Astrocyte (in vitro differentiated cells and primary cell): ENCODE measurements at regions not wholly inside any gene's neighbourhood (a gene's known extent, or its start where the extent isn't known, plus 50 kb on each side); places are given as distances from the start of the nearest gene placed in this dataset.

Experiments
- DNase-seq: peaks from one replicate; pipeline ENCODE4 v3.0.0-alpha.2; 2010; ENCODE audit warnings: low read depth
- FAIRE-seq: peaks from 2 replicates; lab custom pipeline; 2011; peaks lifted over from hg19 to GRCh38; lab: Jason Lieb, UNC
- H2AFZ ChIP-seq: 2 replicates; pipeline ENCODE4 v1.6.0; 2012; ENCODE audit warnings: low read depth, low read length, inconsistent platforms
- H3K27ac ChIP-seq: 2 replicates; pipeline ENCODE4 v1.5.1; 2011; ENCODE audit warnings: low read depth, low read length, inconsistent platforms
- H3K27me3 ChIP-seq: 2 replicates; pipeline ENCODE4 v1.6.0; 2011; ENCODE audit warnings: low read length, inconsistent platforms; ENCODE audit not compliant: insufficient read depth
- H3K36me3 ChIP-seq: 2 replicates; pipeline ENCODE4 v1.5.1; 2011; ENCODE audit warnings: low read length, inconsistent platforms; ENCODE audit not compliant: insufficient read depth
- H3K4me1 ChIP-seq: 2 replicates; pipeline ENCODE4 v1.5.1; 2011; ENCODE audit warnings: low read length, inconsistent platforms; ENCODE audit not compliant: insufficient read depth
- H3K4me2 ChIP-seq: 2 replicates; pipeline ENCODE4 v1.6.0; 2012; ENCODE audit warnings: low read length, inconsistent platforms
- H3K4me3 ChIP-seq: 2 replicates; pipeline ENCODE4 v1.5.1; 2011; ENCODE audit warnings: low read depth, mild to moderate bottlenecking, low read length, inconsistent platforms; ENCODE audit not compliant: insufficient read depth
- H3K79me2 ChIP-seq: 2 replicates; pipeline ENCODE4 v1.6.0; 2012; ENCODE audit warnings: mild to moderate bottlenecking, low read length, inconsistent platforms; ENCODE audit not compliant: insufficient read depth
- H3K9ac ChIP-seq: 2 replicates; pipeline ENCODE4 v1.6.0; 2012; ENCODE audit warnings: mild to moderate bottlenecking, low read length, inconsistent platforms
- H3K9me3 ChIP-seq: 2 replicates; pipeline ENCODE4 v1.5.1; 2012; ENCODE audit warnings: low read depth, mild to moderate bottlenecking, low read length, inconsistent platforms; ENCODE audit not compliant: insufficient read depth
- H4K20me1 ChIP-seq: 2 replicates; pipeline ENCODE4 v1.6.0; 2012; ENCODE audit warnings: low read length, inconsistent platforms; ENCODE audit not compliant: insufficient read depth
- H3K27ac Mint-ChIP-seq: one replicate; pipeline ENCODE4 v1.8.0; 2021; ENCODE audit warnings: mild to moderate bottlenecking, mixed read lengths; ENCODE audit not compliant: unreplicated experiment
- H3K27me3 Mint-ChIP-seq: one replicate; pipeline ENCODE4 v1.8.0; 2021; ENCODE audit warnings: low read depth, mixed read lengths; ENCODE audit not compliant: unreplicated experiment
- H3K36me3 Mint-ChIP-seq: one replicate; pipeline ENCODE4 v1.8.0; 2021; ENCODE audit warnings: low read depth, mixed read lengths; ENCODE audit not compliant: unreplicated experiment
- H3K4me1 Mint-ChIP-seq: one replicate; pipeline ENCODE4 v1.8.0; 2021; ENCODE audit warnings: low read depth, mixed read lengths; ENCODE audit not compliant: unreplicated experiment
- H3K4me3 Mint-ChIP-seq: one replicate; pipeline ENCODE4 v1.8.0; 2021; ENCODE audit warnings: mild to moderate bottlenecking, moderate library complexity, mixed read lengths; ENCODE audit not compliant: unreplicated experiment
- H3K9me3 Mint-ChIP-seq: one replicate; pipeline ENCODE4 v1.8.0; 2021; ENCODE audit warnings: mild to moderate bottlenecking, mixed read lengths; ENCODE audit not compliant: unreplicated experiment
- CTCF ChIP-seq: IDR thresholded peaks from 2 replicates; pipeline ENCODE4 v1.5.1; 2011; ENCODE audit warnings: low read depth, mild to moderate bottlenecking, inconsistent platforms, low read length, moderate library complexity; ENCODE audit not compliant: insufficient read depth
- EZH2 ChIP-seq: IDR thresholded peaks from 2 replicates; pipeline ENCODE4 v1.6.1; 2012; ENCODE audit warnings: mild to moderate bottlenecking, low read length, inconsistent platforms; ENCODE audit not compliant: insufficient read depth

- no peak overlapping the region for H2AFZ ChIP-seq
- H3K27ac ChIP-seq = no peak overlapping the region
- Mint-ChIP-seq H3K4me3 (no peak overlapping the region), H3K27ac (no peak overlapping the region), H3K4me1 (no peaks in the 10 kb centered on the region), H3K36me3 (no peaks in the 10 kb centered on the region), H3K27me3 (peaks cover 5% of the 10 kb centered on the region), H3K9me3 (peaks cover 9% of the 10 kb centered on the region)
- H3K79me2 ChIP-seq = no peaks in the 10 kb centered on the region
- H3K27me3 ChIP-seq = no peaks in the 10 kb centered on the region
- H3K4me3 ChIP-seq = no peak overlapping the region
- H3K4me2 ChIP-seq = no peak overlapping the region
- no peak overlapping the region for H3K9ac ChIP-seq
- no peaks in the 10 kb centered on the region for H4K20me1 ChIP-seq
- FAIRE-seq (no peak), DNase-seq (no peak)
- no peaks in the 10 kb centered on the region for H3K9me3 ChIP-seq
- TF ChIP-seq CTCF (no peak), EZH2 (no peak)
- no peaks in the 10 kb centered on the region for H3K36me3 ChIP-seq
- H3K4me1 ChIP-seq = no peaks in the 10 kb centered on the region
Measured at GRCh38 chr7:26567266-26567665, 275.6 kb downstream of the SNX10 start.

GRCh38 chr7:26574476-26574875, 282.8 kb downstream of the SNX10 start:
- H3K27me3 ChIP-seq = no peaks in the 10 kb centered on the region
- H3K9ac ChIP-seq = no peak overlapping the region
- no peaks in the 10 kb centered on the region for H3K36me3 ChIP-seq
- FAIRE-seq (no peak), DNase-seq (no peak)
- H3K27ac Mint-ChIP-seq = no peak overlapping the region
- no peak overlapping the region for H3K27ac ChIP-seq
- no peaks in the 10 kb centered on the region for H3K36me3 Mint-ChIP-seq
- no peaks in the 10 kb centered on the region for H3K79me2 ChIP-seq
- no peak overlapping the region for H3K4me3 Mint-ChIP-seq
- no peaks in the 10 kb centered on the region for H4K20me1 ChIP-seq
- no peaks in the 10 kb centered on the region for H3K4me1 ChIP-seq
- peaks cover 15% of the 10 kb centered on the region for H3K27me3 Mint-ChIP-seq
- H3K9me3 Mint-ChIP-seq = peaks cover 10% of the 10 kb centered on the region
- H2AFZ ChIP-seq = no peak overlapping the region
- H3K4me3 ChIP-seq = no peak overlapping the region
- H3K9me3 ChIP-seq = no peaks in the 10 kb centered on the region
- TF ChIP-seq EZH2 (no peak), CTCF (no peak)
- no peak overlapping the region for H3K4me2 ChIP-seq
- H3K4me1 Mint-ChIP-seq = no peaks in the 10 kb centered on the region

GRCh38 chr7:26580064-26580591, 284.3 kb downstream of the SKAP2 start:
- Mint-ChIP-seq H3K4me3 (no peak overlapping the region), H3K4me1 (no peaks in the 10 kb centered on the region), H3K27ac (no peak overlapping the region), H3K36me3 (no peaks in the 10 kb centered on the region), H3K9me3 (no peaks in the 10 kb centered on the region), H3K27me3 (peaks cover 15% of the 10 kb centered on the region)
- Histone ChIP-seq H3K9me3 (no peaks in the 10 kb centered on the region), H2AFZ (no peak overlapping the region), H4K20me1 (no peaks in the 10 kb centered on the region), H3K4me3 (no peak overlapping the region), H3K79me2 (no peaks in the 10 kb centered on the region), H3K27me3 (no peaks in the 10 kb centered on the region), H3K36me3 (no peaks in the 10 kb centered on the region), H3K4me2 (no peak overlapping the region), H3K9ac (no peak overlapping the region), H3K4me1 (no peaks in the 10 kb centered on the region), H3K27ac (peak overlapping the region; percentile 14)
- no peak for TF ChIP-seq EZH2
- TF ChIP-seq CTCF = no peak
- no peak for DNase-seq
- FAIRE-seq = no peak
